Esophagus squamous epithelium (tissue), 4 donors: ENCODE measurements at regions not wholly inside any gene's neighbourhood (a gene's known extent, or its start where the extent isn't known, plus 50 kb on each side); places are given as distances from the start of the nearest gene placed in this dataset.

Experiments
- POLR2A ChIP-seq, 4 donors: fragments of 450-650 bp; IDR thresholded peaks; one replicate each; pipeline ENCODE4 v1.6.1; 2017; ENCODE audit warnings: antibody characterized with exemption in 4 of 4, mild to moderate bottlenecking in 4 of 4, moderate library complexity in 3 of 4
- TF ChIP-seq, protein P1 (sequence below), 6 experiments: fragments of 450-650 bp in 4 of 6; fragments of 200-600 bp in 2 of 6; sonication (generic) in 2 of 6; IDR thresholded peaks; one replicate each; pipeline ENCODE4 v1.5.1; 2016 to 2019; ENCODE audit warnings: antibody characterized with exemption in 6 of 6, mild to moderate bottlenecking in 4 of 6, moderate library complexity in 4 of 6

DNA sequence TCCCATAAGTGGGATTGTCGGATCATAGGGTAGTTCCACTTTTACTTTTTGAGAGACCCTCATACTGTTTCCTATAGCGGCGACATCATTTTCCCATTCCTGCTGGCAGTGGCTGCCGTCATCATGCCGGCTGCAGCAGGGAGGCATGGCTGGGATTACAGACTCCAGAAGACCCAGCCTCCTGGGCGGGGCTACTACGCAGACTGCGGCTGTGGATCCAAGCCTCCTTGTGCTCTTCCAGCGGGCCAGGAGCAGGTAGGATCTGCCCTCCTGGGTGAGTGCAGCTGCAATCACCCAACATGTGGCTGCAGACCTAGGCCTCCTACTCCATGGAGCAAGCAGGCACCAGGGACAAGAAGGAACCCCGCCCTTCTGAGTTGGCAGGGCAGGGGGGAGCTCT, 359.2 kb downstream of the GALR1 start:
- TF ChIP-seq, protein P1, sequence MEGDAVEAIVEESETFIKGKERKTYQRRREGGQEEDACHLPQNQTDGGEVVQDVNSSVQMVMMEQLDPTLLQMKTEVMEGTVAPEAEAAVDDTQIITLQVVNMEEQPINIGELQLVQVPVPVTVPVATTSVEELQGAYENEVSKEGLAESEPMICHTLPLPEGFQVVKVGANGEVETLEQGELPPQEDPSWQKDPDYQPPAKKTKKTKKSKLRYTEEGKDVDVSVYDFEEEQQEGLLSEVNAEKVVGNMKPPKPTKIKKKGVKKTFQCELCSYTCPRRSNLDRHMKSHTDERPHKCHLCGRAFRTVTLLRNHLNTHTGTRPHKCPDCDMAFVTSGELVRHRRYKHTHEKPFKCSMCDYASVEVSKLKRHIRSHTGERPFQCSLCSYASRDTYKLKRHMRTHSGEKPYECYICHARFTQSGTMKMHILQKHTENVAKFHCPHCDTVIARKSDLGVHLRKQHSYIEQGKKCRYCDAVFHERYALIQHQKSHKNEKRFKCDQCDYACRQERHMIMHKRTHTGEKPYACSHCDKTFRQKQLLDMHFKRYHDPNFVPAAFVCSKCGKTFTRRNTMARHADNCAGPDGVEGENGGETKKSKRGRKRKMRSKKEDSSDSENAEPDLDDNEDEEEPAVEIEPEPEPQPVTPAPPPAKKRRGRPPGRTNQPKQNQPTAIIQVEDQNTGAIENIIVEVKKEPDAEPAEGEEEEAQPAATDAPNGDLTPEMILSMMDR (IDR thresholded peaks at IDR 0.05) = no peak
- no peak for TF ChIP-seq POLR2A (IDR thresholded peaks at IDR 0.05)
